Activated T-helper 2 cell treated with anti-CD3 and anti-CD28 coated beads, Interferon-gamma antibody, Interleukin-2, Interleukin-4, amounts not matched to agents 10 μg/mL and 5 μg/mL and 100 μg/mL, durations not matched to agents 14 hours and 24 hours and 36 hours (primary cell): ENCODE measurements at regions not wholly inside any gene's neighbourhood (a gene's known extent, or its start where the extent isn't known, plus 50 kb on each side); places are given as distances from the start of the nearest gene placed in this dataset.

Experiments used
- DNase-seq: peaks from one replicate; pipeline ENCODE4 v3.0.0; 2021; ENCODE audit warnings: low spot score
- H3K27ac Mint-ChIP-seq: one replicate; pipeline ENCODE4 v1.8.0; 2021; ENCODE audit warnings: mixed read lengths
- H3K27me3 Mint-ChIP-seq: one replicate; pipeline ENCODE4 v1.8.0; 2021; ENCODE audit warnings: low read depth, mixed read lengths
- H3K36me3 Mint-ChIP-seq: one replicate; pipeline ENCODE4 v1.8.0; 2021; ENCODE audit warnings: low read depth, mixed read lengths
- H3K4me1 Mint-ChIP-seq: one replicate; pipeline ENCODE4 v1.8.0; 2021; ENCODE audit warnings: low read depth, mixed read lengths
- H3K4me3 Mint-ChIP-seq: one replicate; pipeline ENCODE4 v1.8.0; 2021; ENCODE audit warnings: low read depth, mild to moderate bottlenecking, moderate library complexity, mixed read lengths
- H3K9me3 Mint-ChIP-seq: one replicate; pipeline ENCODE4 v1.8.0; 2021; ENCODE audit warnings: mixed read lengths
- intact Hi-C: fragments of 100-400 bp; cut with micrococcal nuclease; formaldehyde crosslinking; loops from one replicate; pipeline ENCODE4 v1.15.1; 2023

GRCh38 chr19:29263305-29264135 is 50.6 kb upstream of the UQCRFS1 start:
- Mint-ChIP-seq H3K4me3 (no peak overlapping the region), H3K9me3 (no peaks in the 10 kb centered on the region), H3K36me3 (no peaks in the 10 kb centered on the region), H3K27me3 (no peaks in the 10 kb centered on the region), H3K4me1 (no peaks in the 10 kb centered on the region), H3K27ac (no peak overlapping the region)
- DNase-seq: peak; percentile 29
- intact Hi-C loops: loop anchor here (10.0 kb wide), 1 partner anchor 529 kb away; no protein-coding TSS in a partner anchor

DNA sequence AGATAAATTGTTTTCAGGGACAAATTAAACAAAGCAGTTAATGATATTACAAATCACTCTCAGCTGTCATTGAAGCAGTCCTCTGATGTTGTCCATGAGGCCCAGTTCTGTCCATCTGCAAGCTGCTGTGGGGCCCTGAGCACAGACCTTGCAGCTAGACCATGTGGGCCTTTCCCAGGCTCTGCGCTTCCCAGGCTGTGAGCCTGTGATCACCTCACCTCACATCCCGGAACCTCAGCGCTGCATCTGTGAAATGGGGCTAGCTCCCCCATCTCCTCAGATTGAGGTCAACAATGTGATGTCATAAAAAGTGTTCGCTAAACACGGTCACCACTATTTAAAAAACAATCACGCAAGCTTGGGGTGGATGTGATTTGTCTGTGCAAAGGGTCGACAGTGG is 51.9 kb upstream of the UQCRFS1 start:
- H3K27ac Mint-ChIP-seq: no peak overlapping the region
- peaks cover 4% of the 10 kb centered on the region for H3K27me3 Mint-ChIP-seq
- H3K4me3 Mint-ChIP-seq: no peak overlapping the region
- no peaks in the 10 kb centered on the region for H3K4me1 Mint-ChIP-seq
- H3K9me3 Mint-ChIP-seq: no peaks in the 10 kb centered on the region
- intact Hi-C loops: loop anchor here (10.0 kb wide), 1 partner anchor 530 kb away; no protein-coding TSS in a partner anchor
- DNase-seq: no peak
- no peaks in the 10 kb centered on the region for H3K36me3 Mint-ChIP-seq

- intact Hi-C loops: loop anchor here (10.0 kb wide), 1 partner anchor 531 kb away; no protein-coding TSS in a partner anchor
- Mint-ChIP-seq H3K4me1 (no peaks in the 10 kb centered on the region), H3K27ac (no peak overlapping the region), H3K9me3 (no peaks in the 10 kb centered on the region), H3K36me3 (no peaks in the 10 kb centered on the region), H3K27me3 (peaks cover 4% of the 10 kb centered on the region), H3K4me3 (no peak overlapping the region)
- no peak for DNase-seq
Measured at GRCh38 chr19:29265436-29265835, 52.5 kb upstream of the UQCRFS1 start.

- DNase-seq: no peak
- Mint-ChIP-seq H3K9me3 (no peaks in the 10 kb centered on the region), H3K4me3 (no peak overlapping the region), H3K27ac (no peak overlapping the region), H3K36me3 (no peaks in the 10 kb centered on the region), H3K4me1 (no peaks in the 10 kb centered on the region), H3K27me3 (peaks cover 4% of the 10 kb centered on the region)
- intact Hi-C loops: loop anchor here (10.0 kb wide), 1 partner anchor 531 kb away; no protein-coding TSS in a partner anchor
Measured at GRCh38 chr19:29266001-29266400, 53.0 kb upstream of the UQCRFS1 start.

- Mint-ChIP-seq H3K27me3 (peaks cover 4% of the 10 kb centered on the region), H3K4me3 (no peak overlapping the region), H3K4me1 (no peaks in the 10 kb centered on the region), H3K27ac (no peak overlapping the region), H3K36me3 (no peaks in the 10 kb centered on the region), H3K9me3 (no peaks in the 10 kb centered on the region)
- no peak for DNase-seq
- intact Hi-C loops: loop anchor here (10.0 kb wide), 1 partner anchor 532 kb away; no protein-coding TSS in a partner anchor
Measured at GRCh38 chr19:29266603-29267002, 53.7 kb upstream of the UQCRFS1 start.

GRCh38 chr19:29267701-29268100 is 54.8 kb upstream of the UQCRFS1 start:
- Mint-ChIP-seq H3K4me1 (no peaks in the 10 kb centered on the region), H3K27me3 (peaks cover 4% of the 10 kb centered on the region), H3K27ac (no peak overlapping the region), H3K9me3 (no peaks in the 10 kb centered on the region), H3K36me3 (no peaks in the 10 kb centered on the region), H3K4me3 (no peak overlapping the region)
- no peak for DNase-seq
- intact Hi-C loops: loop anchor here (10.0 kb wide), 1 partner anchor 533 kb away; no protein-coding TSS in a partner anchor

DNA sequence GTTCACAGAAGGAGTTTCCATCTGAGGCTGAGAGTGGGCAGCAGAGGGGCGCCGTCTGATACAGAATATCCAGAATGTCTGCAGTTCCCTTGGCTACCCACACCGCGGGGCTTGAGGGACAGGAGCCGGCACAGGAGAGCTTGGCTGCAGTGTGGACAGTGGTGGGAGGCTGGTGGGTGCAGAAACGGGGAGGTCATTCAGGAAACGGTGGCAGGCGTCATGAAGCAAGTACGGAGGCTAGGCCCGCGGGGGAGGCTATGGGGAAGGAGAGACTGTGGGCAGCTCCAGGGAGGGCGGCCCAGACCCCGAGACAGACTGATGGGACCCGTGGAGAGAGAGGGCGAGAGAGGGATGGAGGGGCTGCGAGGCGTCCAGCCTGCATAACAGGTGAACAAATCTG is 55.2 kb upstream of the UQCRFS1 start:
- Mint-ChIP-seq H3K27me3 (peaks cover 5% of the 10 kb centered on the region), H3K4me1 (no peaks in the 10 kb centered on the region), H3K4me3 (no peak overlapping the region), H3K36me3 (no peaks in the 10 kb centered on the region), H3K27ac (no peak overlapping the region), H3K9me3 (no peaks in the 10 kb centered on the region)
- intact Hi-C loops: loop anchor here (10.0 kb wide), 1 partner anchor 533 kb away; no protein-coding TSS in a partner anchor
- no peak for DNase-seq

- Mint-ChIP-seq H3K27me3 (peaks cover 5% of the 10 kb centered on the region), H3K27ac (no peak overlapping the region), H3K4me1 (no peaks in the 10 kb centered on the region), H3K9me3 (no peaks in the 10 kb centered on the region), H3K4me3 (no peak overlapping the region), H3K36me3 (no peaks in the 10 kb centered on the region)
- intact Hi-C loops: loop anchor here (10.0 kb wide), 1 partner anchor 534 kb away; no protein-coding TSS in a partner anchor
- no peak for DNase-seq
Measured at GRCh38 chr19:29268721-29269393, 55.9 kb upstream of the UQCRFS1 start.

GRCh38 chr19:29269641-29270040 is 56.7 kb upstream of the UQCRFS1 start:
- H3K9me3 Mint-ChIP-seq: no peaks in the 10 kb centered on the region
- H3K27me3 Mint-ChIP-seq: peaks cover 5% of the 10 kb centered on the region
- H3K27ac Mint-ChIP-seq: no peak overlapping the region
- no peak for DNase-seq
- H3K36me3 Mint-ChIP-seq: no peaks in the 10 kb centered on the region
- no peak overlapping the region for H3K4me3 Mint-ChIP-seq
- intact Hi-C loops: loop anchor here (10.0 kb wide), 1 partner anchor 535 kb away; no protein-coding TSS in a partner anchor
- no peaks in the 10 kb centered on the region for H3K4me1 Mint-ChIP-seq

DNA sequence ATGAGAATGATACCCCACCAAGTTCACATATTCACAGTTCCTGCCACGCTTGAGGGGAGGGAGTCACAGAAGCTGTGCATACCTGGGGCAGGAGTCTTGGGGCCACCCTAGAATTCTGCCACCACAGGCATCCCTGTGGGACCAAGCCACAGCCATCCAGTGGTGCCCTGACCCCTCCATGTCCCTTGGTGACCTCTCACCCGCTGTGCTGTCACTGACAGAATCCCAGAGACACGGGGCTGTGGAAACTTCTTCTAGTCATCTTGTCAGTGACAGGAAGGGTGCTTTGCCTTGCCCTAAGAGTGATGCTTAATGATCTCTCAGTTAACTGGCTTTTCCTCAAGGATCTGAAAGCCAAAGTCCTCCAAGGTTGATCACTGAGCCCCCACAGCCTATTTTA is 58.4 kb upstream of the UQCRFS1 start:
- intact Hi-C loops: no loop called here
- Mint-ChIP-seq H3K27me3 (peaks cover 5% of the 10 kb centered on the region), H3K27ac (no peak overlapping the region), H3K4me3 (no peak overlapping the region), H3K9me3 (no peaks in the 10 kb centered on the region), H3K36me3 (no peaks in the 10 kb centered on the region), H3K4me1 (no peaks in the 10 kb centered on the region)
- no peak for DNase-seq

DNA sequence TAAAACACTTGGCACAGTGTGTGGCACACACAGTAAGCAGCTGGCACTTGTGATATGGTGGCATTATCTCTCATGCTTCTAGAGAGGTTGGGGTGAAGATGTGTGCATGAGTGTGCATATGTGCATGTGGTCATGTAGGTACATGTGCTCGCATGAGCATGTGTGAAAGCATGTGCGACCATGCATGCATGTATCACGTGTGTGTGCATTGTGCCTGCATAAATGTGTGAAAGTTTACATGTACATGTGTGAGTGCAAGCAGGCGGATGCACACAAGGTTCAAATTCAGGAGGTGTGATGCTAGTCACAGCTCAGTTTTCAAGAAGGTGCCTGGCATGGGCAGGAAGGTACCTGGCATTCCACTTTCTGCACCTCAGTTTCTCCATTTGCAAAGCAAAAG is 59.0 kb upstream of the UQCRFS1 start:
- no peak for DNase-seq
- H3K4me3 Mint-ChIP-seq: no peak overlapping the region
- no peaks in the 10 kb centered on the region for H3K9me3 Mint-ChIP-seq
- H3K27ac Mint-ChIP-seq: no peak overlapping the region
- no peaks in the 10 kb centered on the region for H3K36me3 Mint-ChIP-seq
- H3K27me3 Mint-ChIP-seq: peaks cover 5% of the 10 kb centered on the region
- H3K4me1 Mint-ChIP-seq: peaks cover 2% of the 10 kb centered on the region
- intact Hi-C loops: no loop called here

- H3K27me3 Mint-ChIP-seq: peaks cover 7% of the 10 kb centered on the region
- peaks cover 10% of the 10 kb centered on the region for H3K4me1 Mint-ChIP-seq
- no peak overlapping the region for H3K4me3 Mint-ChIP-seq
- no peak overlapping the region for H3K27ac Mint-ChIP-seq
- no peaks in the 10 kb centered on the region for H3K9me3 Mint-ChIP-seq
- intact Hi-C loops: no loop called here
- DNase-seq: no peak
- no peaks in the 10 kb centered on the region for H3K36me3 Mint-ChIP-seq
Measured at GRCh38 chr19:29273000-29273640, 60.2 kb upstream of the UQCRFS1 start.
